Right kidney (tissue), 1 donor: ENCODE measurements at regions not wholly inside any gene's neighbourhood (a gene's known extent, or its start where the extent isn't known, plus 50 kb on each side); places are given as distances from the start of the nearest gene placed in this dataset.
A peak's percentile ranks its signal among the peaks of the same experiment; 100 is the strongest.
"Not testable (repeated sequence)": the region's sequence is repeated elsewhere in the genome, so short reads cannot be mapped to it uniquely, and the experiment has no call there.

Source experiments
- DNase-seq: peaks from one replicate; pipeline ENCODE4 v3.0.0-alpha.2; 2016

- DNase-seq, result no peak
These were observed 644.1 kb downstream of the UTRN start for GRCh38 chr6:144929262-144929661.

GRCh38 chr6:144931172-144932035, 646.3 kb downstream of the UTRN start:
- no peak for DNase-seq

GRCh38 chr6:144932621-144933020, 647.5 kb downstream of the UTRN start:
- no peak for DNase-seq

GRCh38 chr6:144935181-144935580, 650.0 kb downstream of the UTRN start:
- DNase-seq, result no peak

- no peak for DNase-seq
These were observed 650.5 kb downstream of the UTRN start for GRCh38 chr6:144935661-144936060.

- DNase-seq, result no peak
These were observed 651.6 kb downstream of the UTRN start for GRCh38 chr6:144936764-144937163.

GRCh38 chr6:144939921-144940320, 654.8 kb downstream of the UTRN start:
- DNase-seq, result no peak

GRCh38 chr6:144944106-144944505, 659.0 kb downstream of the UTRN start:
- DNase-seq, result no peak

GRCh38 chr6:144947398-144947976, 662.4 kb downstream of the UTRN start:
- no peak for DNase-seq

- no peak for DNase-seq
These were observed 666.7 kb downstream of the UTRN start for GRCh38 chr6:144951730-144952437.

- DNase-seq, result no peak
These were observed 667.5 kb downstream of the UTRN start for GRCh38 chr6:144952456-144953240.

GRCh38 chr6:144953552-144954240, 668.6 kb downstream of the UTRN start:
- no peak for DNase-seq

- DNase-seq, result no peak
These were observed 669.1 kb downstream of the UTRN start for GRCh38 chr6:144954241-144954556.

GRCh38 chr6:144955392-144955791, 670.3 kb downstream of the UTRN start:
- DNase-seq, result no peak

- DNase-seq, result no peak
These were observed 670.7 kb downstream of the UTRN start for GRCh38 chr6:144955859-144956258.

GRCh38 chr6:144956697-144957096, 671.6 kb downstream of the UTRN start:
- DNase-seq, result not testable (repeated sequence)

- no peak for DNase-seq
These were observed 672.3 kb downstream of the UTRN start for GRCh38 chr6:144957236-144957937.

GRCh38 chr6:144969154-144969553, 684.0 kb downstream of the UTRN start:
- no peak for DNase-seq

- no peak for DNase-seq
These were observed 684.6 kb downstream of the UTRN start for GRCh38 chr6:144969602-144970272.

- peak; percentile 12 for DNase-seq
These were observed 692.2 kb downstream of the UTRN start for GRCh38 chr6:144977250-144977864.
